Astrocyte (in vitro differentiated cells and primary cell): ENCODE measurements at regions not wholly inside any gene's neighbourhood (a gene's known extent, or its start where the extent isn't known, plus 50 kb on each side); places are given as distances from the start of the nearest gene placed in this dataset.

ENCODE experiments used
- DNase-seq: peaks from one replicate; pipeline ENCODE4 v3.0.0-alpha.2; 2010; ENCODE audit warnings: low read depth
- FAIRE-seq: peaks from 2 replicates; lab custom pipeline; 2011; peaks lifted over from hg19 to GRCh38; lab: Jason Lieb, UNC
- H2AFZ ChIP-seq: 2 replicates; pipeline ENCODE4 v1.6.0; 2012; ENCODE audit warnings: low read depth, low read length, inconsistent platforms
- H3K27ac ChIP-seq: 2 replicates; pipeline ENCODE4 v1.5.1; 2011; ENCODE audit warnings: low read depth, low read length, inconsistent platforms
- H3K27me3 ChIP-seq: 2 replicates; pipeline ENCODE4 v1.6.0; 2011; ENCODE audit warnings: low read length, inconsistent platforms; ENCODE audit not compliant: insufficient read depth
- H3K36me3 ChIP-seq: 2 replicates; pipeline ENCODE4 v1.5.1; 2011; ENCODE audit warnings: low read length, inconsistent platforms; ENCODE audit not compliant: insufficient read depth
- H3K4me1 ChIP-seq: 2 replicates; pipeline ENCODE4 v1.5.1; 2011; ENCODE audit warnings: low read length, inconsistent platforms; ENCODE audit not compliant: insufficient read depth
- H3K4me2 ChIP-seq: 2 replicates; pipeline ENCODE4 v1.6.0; 2012; ENCODE audit warnings: low read length, inconsistent platforms
- H3K4me3 ChIP-seq: 2 replicates; pipeline ENCODE4 v1.5.1; 2011; ENCODE audit warnings: low read depth, mild to moderate bottlenecking, low read length, inconsistent platforms; ENCODE audit not compliant: insufficient read depth
- H3K79me2 ChIP-seq: 2 replicates; pipeline ENCODE4 v1.6.0; 2012; ENCODE audit warnings: mild to moderate bottlenecking, low read length, inconsistent platforms; ENCODE audit not compliant: insufficient read depth
- H3K9ac ChIP-seq: 2 replicates; pipeline ENCODE4 v1.6.0; 2012; ENCODE audit warnings: mild to moderate bottlenecking, low read length, inconsistent platforms
- H3K9me3 ChIP-seq: 2 replicates; pipeline ENCODE4 v1.5.1; 2012; ENCODE audit warnings: low read depth, mild to moderate bottlenecking, low read length, inconsistent platforms; ENCODE audit not compliant: insufficient read depth
- H4K20me1 ChIP-seq: 2 replicates; pipeline ENCODE4 v1.6.0; 2012; ENCODE audit warnings: low read length, inconsistent platforms; ENCODE audit not compliant: insufficient read depth
- H3K27ac Mint-ChIP-seq: one replicate; pipeline ENCODE4 v1.8.0; 2021; ENCODE audit warnings: mild to moderate bottlenecking, mixed read lengths; ENCODE audit not compliant: unreplicated experiment
- H3K27me3 Mint-ChIP-seq: one replicate; pipeline ENCODE4 v1.8.0; 2021; ENCODE audit warnings: low read depth, mixed read lengths; ENCODE audit not compliant: unreplicated experiment
- H3K36me3 Mint-ChIP-seq: one replicate; pipeline ENCODE4 v1.8.0; 2021; ENCODE audit warnings: low read depth, mixed read lengths; ENCODE audit not compliant: unreplicated experiment
- H3K4me1 Mint-ChIP-seq: one replicate; pipeline ENCODE4 v1.8.0; 2021; ENCODE audit warnings: low read depth, mixed read lengths; ENCODE audit not compliant: unreplicated experiment
- H3K4me3 Mint-ChIP-seq: one replicate; pipeline ENCODE4 v1.8.0; 2021; ENCODE audit warnings: mild to moderate bottlenecking, moderate library complexity, mixed read lengths; ENCODE audit not compliant: unreplicated experiment
- H3K9me3 Mint-ChIP-seq: one replicate; pipeline ENCODE4 v1.8.0; 2021; ENCODE audit warnings: mild to moderate bottlenecking, mixed read lengths; ENCODE audit not compliant: unreplicated experiment
- CTCF ChIP-seq: IDR thresholded peaks from 2 replicates; pipeline ENCODE4 v1.5.1; 2011; ENCODE audit warnings: low read depth, mild to moderate bottlenecking, inconsistent platforms, low read length, moderate library complexity; ENCODE audit not compliant: insufficient read depth
- EZH2 ChIP-seq: IDR thresholded peaks from 2 replicates; pipeline ENCODE4 v1.6.1; 2012; ENCODE audit warnings: mild to moderate bottlenecking, low read length, inconsistent platforms; ENCODE audit not compliant: insufficient read depth

DNA sequence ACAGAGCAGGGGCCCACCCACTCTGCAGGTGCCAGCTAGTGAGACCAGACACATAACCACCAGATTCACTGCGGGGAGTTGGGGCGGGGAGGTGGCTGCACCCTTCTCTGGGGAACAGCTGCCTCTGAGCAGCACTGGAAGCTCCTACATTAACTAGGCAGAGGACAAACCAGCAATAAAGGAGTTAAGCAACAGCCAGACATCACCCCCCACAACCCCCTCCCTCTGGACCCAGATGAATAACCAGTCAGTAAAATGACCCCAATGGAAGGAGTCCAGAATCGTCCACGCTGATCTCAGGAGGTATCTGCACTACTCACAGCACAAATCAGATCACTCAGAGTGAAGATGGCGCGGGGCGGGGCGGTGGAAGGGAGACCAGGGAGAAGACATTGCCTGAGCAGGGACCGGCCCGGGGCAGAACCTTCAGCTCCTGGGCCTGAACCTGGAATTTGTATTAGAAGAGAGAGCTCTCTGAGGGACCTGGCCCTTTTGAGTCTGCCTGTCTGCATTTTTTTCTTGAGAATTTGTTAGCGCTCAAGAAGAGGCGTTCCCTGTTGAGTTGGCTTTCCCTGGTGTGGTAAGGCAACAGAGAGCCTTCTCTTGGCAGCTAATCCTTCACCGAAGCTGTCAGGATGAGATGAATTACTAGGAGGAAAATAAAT is 125.5 kb upstream of the NCAM1 start:
- Histone ChIP-seq H3K9ac (no peak overlapping the region), H3K36me3 (no peaks in the 10 kb centered on the region), H3K4me1 (no peaks in the 10 kb centered on the region), H3K79me2 (no peaks in the 10 kb centered on the region), H2AFZ (no peak overlapping the region), H3K27me3 (no peaks in the 10 kb centered on the region), H4K20me1 (no peaks in the 10 kb centered on the region), H3K9me3 (no peaks in the 10 kb centered on the region), H3K4me3 (no peak overlapping the region), H3K4me2 (no peak overlapping the region), H3K27ac (no peak overlapping the region)
- Mint-ChIP-seq H3K27ac (no peak overlapping the region), H3K4me3 (no peak overlapping the region), H3K9me3 (peaks cover 2% of the 10 kb centered on the region), H3K27me3 (peaks cover 26% of the 10 kb centered on the region), H3K4me1 (peaks cover 6% of the 10 kb centered on the region), H3K36me3 (no peaks in the 10 kb centered on the region)
- TF ChIP-seq CTCF (no peak), EZH2 (no peak)
- no peak for FAIRE-seq
- DNase-seq, result no peak

DNA sequence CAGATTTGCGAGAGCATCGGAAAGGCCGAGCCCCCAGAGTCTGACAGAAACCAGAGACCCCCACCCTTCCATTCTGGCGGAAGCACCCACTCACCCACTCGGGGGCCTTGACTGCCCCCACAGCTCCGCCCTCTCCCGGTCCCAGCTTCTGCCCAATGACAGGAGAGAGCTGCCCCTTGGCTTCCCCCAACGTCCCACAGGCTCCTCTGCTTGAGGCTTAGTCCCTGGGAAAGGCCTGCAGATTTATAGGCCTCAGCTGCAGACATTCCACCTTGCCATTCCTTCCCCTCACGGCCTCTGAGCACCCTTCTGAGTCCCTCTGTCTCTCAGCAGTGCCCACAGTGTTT is 125.0 kb upstream of the NCAM1 start:
- peaks cover 6% of the 10 kb centered on the region for H3K4me1 Mint-ChIP-seq
- no peak overlapping the region for H2AFZ ChIP-seq
- DNase-seq, result no peak
- no peak for TF ChIP-seq CTCF
- TF ChIP-seq EZH2, result no peak
- H3K27me3 ChIP-seq, result no peaks in the 10 kb centered on the region
- H3K27ac Mint-ChIP-seq, result no peak overlapping the region
- peaks cover 31% of the 10 kb centered on the region for H3K27me3 Mint-ChIP-seq
- no peak overlapping the region for H3K4me3 Mint-ChIP-seq
- peaks cover 2% of the 10 kb centered on the region for H3K9me3 Mint-ChIP-seq
- no peak overlapping the region for H3K4me2 ChIP-seq
- no peaks in the 10 kb centered on the region for H3K4me1 ChIP-seq
- no peaks in the 10 kb centered on the region for H3K9me3 ChIP-seq
- no peak for FAIRE-seq
- no peaks in the 10 kb centered on the region for H3K79me2 ChIP-seq
- H3K36me3 Mint-ChIP-seq, result no peaks in the 10 kb centered on the region
- no peaks in the 10 kb centered on the region for H4K20me1 ChIP-seq
- no peaks in the 10 kb centered on the region for H3K36me3 ChIP-seq
- no peak overlapping the region for H3K4me3 ChIP-seq
- no peak overlapping the region for H3K27ac ChIP-seq
- H3K9ac ChIP-seq, result no peak overlapping the region

DNA sequence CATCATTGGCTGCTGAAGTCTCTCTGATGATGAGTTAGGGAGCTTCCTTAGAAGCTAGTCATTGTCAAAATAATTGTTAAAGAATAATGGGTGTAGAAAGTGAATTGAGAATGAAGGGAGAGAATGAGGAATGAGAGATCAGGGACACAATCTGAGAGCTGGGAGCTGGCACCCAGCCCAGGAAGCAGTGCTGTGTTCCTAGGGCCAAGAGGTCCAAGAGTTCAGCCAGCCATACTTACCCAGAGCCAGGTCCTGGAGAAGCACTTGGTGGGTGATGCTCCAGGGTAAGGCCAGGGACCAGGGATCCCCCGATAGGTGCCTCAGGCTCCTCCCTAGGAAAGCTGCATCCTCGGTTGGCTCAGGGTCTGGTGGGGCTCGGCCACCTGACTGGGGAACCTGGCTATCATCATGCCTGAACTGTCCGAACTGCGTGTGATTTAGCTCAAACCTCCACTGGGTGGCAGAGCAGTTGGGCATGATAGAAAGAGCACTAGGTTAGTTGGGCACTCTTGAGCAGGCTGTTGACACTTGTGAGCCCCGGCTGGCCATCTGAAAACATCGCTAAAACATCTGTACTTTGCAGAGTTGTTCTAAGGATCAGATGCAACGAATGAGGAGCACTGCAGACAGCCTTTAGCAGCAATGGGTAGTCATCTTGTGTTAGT is 123.9 kb upstream of the NCAM1 start:
- peaks cover 6% of the 10 kb centered on the region for H3K4me1 Mint-ChIP-seq
- FAIRE-seq (no peak), DNase-seq (no peak)
- Histone ChIP-seq H4K20me1 (no peaks in the 10 kb centered on the region), H3K9me3 (no peaks in the 10 kb centered on the region), H3K36me3 (no peaks in the 10 kb centered on the region), H3K79me2 (no peaks in the 10 kb centered on the region), H2AFZ (no peak overlapping the region), H3K4me2 (no peak overlapping the region), H3K27ac (no peak overlapping the region), H3K4me1 (no peaks in the 10 kb centered on the region), H3K27me3 (no peaks in the 10 kb centered on the region), H3K9ac (no peak overlapping the region), H3K4me3 (no peak overlapping the region)
- no peak overlapping the region for H3K27ac Mint-ChIP-seq
- no peak overlapping the region for H3K4me3 Mint-ChIP-seq
- peaks cover 39% of the 10 kb centered on the region for H3K27me3 Mint-ChIP-seq
- no peaks in the 10 kb centered on the region for H3K36me3 Mint-ChIP-seq
- TF ChIP-seq CTCF (no peak), EZH2 (no peak)
- peaks cover 2% of the 10 kb centered on the region for H3K9me3 Mint-ChIP-seq
